ENCODE measurements at regions not wholly inside any gene's neighbourhood (a gene's known extent, or its start where the extent isn't known, plus 50 kb on each side); places are given as distances from the start of the nearest gene placed in this dataset.

GRCh38 chr13:65330691-65331090 lies 1899.4 kb downstream of the PCDH9 start:
- TF ChIP-seq CTCF (IDR thresholded peaks at IDR 0.05) (no peak), POLR2AphosphoS5 (IDR thresholded peaks at IDR 0.05) (no peak), POLR2A (IDR thresholded peaks at IDR 0.05; ENCODE audit: low read depth) (no peak), EP300 (IDR thresholded peaks at IDR 0.05) (no peak)

All from esophagus muscularis mucosa (tissue), 4 donors.